ENCODE measurements at regions not wholly inside any gene's neighbourhood (a gene's known extent, or its start where the extent isn't known, plus 50 kb on each side); places are given as distances from the start of the nearest gene placed in this dataset.

DNA sequence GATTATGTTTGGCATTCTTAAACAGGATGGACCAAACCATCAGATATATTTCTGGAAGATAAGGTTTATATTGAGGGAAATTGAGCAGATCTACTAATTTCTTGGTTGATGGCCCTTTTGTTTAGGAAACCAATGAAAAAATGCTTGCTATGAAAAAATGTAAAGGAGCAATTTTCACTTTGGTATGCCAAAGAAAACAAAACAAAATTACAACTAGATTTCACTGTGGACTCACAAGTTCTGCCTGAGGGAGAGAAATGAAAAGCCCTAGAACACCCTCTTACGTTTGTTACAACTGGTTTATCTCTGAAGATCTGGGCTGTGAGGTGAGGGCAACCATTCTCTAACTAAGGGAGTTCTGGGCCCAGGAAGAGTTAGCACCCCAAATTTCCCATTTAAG is 122.5 kb upstream of the IL15 start:
- TF ChIP-seq, protein P1, sequence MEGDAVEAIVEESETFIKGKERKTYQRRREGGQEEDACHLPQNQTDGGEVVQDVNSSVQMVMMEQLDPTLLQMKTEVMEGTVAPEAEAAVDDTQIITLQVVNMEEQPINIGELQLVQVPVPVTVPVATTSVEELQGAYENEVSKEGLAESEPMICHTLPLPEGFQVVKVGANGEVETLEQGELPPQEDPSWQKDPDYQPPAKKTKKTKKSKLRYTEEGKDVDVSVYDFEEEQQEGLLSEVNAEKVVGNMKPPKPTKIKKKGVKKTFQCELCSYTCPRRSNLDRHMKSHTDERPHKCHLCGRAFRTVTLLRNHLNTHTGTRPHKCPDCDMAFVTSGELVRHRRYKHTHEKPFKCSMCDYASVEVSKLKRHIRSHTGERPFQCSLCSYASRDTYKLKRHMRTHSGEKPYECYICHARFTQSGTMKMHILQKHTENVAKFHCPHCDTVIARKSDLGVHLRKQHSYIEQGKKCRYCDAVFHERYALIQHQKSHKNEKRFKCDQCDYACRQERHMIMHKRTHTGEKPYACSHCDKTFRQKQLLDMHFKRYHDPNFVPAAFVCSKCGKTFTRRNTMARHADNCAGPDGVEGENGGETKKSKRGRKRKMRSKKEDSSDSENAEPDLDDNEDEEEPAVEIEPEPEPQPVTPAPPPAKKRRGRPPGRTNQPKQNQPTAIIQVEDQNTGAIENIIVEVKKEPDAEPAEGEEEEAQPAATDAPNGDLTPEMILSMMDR (IDR thresholded peaks at IDR 0.05; ENCODE audit: poor library complexity) = no peak
- no peak for TF ChIP-seq EZH2 (IDR thresholded peaks at IDR 0.05; ENCODE audit: borderline replicate concordance)
